ENCODE measurements at regions not wholly inside any gene's neighbourhood (a gene's known extent, or its start where the extent isn't known, plus 50 kb on each side); places are given as distances from the start of the nearest gene placed in this dataset.

DNA sequence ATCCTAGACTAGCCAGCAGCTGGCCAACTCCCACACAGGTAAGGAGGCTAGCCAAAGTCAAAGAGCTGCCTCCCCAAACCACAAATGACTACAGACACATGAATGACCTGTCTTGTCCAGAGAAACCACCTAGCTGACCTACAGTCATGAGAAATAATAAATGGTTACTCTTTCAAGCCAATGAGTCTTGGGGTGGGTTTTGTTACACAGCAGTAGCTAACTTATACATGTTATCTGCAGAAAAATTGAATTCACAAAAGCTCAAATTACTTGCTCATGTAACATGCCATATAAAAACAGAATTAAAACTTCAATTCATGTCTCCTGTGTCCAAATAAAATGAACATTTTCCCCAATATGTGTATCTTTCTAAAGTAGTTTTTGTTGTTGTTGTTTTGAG, 307.4 kb upstream of the NR2F2 start:
- no peak overlapping the region for H3K27ac Mint-ChIP-seq (ENCODE audit: unreplicated experiment)
- H3K27me3 Mint-ChIP-seq (ENCODE audit: unreplicated experiment): no peaks in the 10 kb centered on the region
- peaks cover 17% of the 10 kb centered on the region for H3K4me1 Mint-ChIP-seq (ENCODE audit: low read depth, unreplicated experiment)
- TF ChIP-seq, protein P1, sequence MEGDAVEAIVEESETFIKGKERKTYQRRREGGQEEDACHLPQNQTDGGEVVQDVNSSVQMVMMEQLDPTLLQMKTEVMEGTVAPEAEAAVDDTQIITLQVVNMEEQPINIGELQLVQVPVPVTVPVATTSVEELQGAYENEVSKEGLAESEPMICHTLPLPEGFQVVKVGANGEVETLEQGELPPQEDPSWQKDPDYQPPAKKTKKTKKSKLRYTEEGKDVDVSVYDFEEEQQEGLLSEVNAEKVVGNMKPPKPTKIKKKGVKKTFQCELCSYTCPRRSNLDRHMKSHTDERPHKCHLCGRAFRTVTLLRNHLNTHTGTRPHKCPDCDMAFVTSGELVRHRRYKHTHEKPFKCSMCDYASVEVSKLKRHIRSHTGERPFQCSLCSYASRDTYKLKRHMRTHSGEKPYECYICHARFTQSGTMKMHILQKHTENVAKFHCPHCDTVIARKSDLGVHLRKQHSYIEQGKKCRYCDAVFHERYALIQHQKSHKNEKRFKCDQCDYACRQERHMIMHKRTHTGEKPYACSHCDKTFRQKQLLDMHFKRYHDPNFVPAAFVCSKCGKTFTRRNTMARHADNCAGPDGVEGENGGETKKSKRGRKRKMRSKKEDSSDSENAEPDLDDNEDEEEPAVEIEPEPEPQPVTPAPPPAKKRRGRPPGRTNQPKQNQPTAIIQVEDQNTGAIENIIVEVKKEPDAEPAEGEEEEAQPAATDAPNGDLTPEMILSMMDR (IDR thresholded peaks at IDR 0.05; ENCODE audit: unreplicated experiment): no peak
- H3K4me3 Mint-ChIP-seq (ENCODE audit: low read depth, unreplicated experiment): no peak overlapping the region
- no peak for DNase-seq
- peaks cover 5% of the 10 kb centered on the region for H3K9me3 Mint-ChIP-seq (ENCODE audit: low read depth, unreplicated experiment)
- H3K36me3 Mint-ChIP-seq (ENCODE audit: insufficient read depth, unreplicated experiment): peaks cover 11% of the 10 kb centered on the region
- BruUV-seq (replicated peaks): no TSS peak
- CTCF ChIA-PET: no interaction called here
- intact Hi-C loops (cut with micrococcal nuclease; ENCODE audit: unreplicated experiment): no loop called here

DNA sequence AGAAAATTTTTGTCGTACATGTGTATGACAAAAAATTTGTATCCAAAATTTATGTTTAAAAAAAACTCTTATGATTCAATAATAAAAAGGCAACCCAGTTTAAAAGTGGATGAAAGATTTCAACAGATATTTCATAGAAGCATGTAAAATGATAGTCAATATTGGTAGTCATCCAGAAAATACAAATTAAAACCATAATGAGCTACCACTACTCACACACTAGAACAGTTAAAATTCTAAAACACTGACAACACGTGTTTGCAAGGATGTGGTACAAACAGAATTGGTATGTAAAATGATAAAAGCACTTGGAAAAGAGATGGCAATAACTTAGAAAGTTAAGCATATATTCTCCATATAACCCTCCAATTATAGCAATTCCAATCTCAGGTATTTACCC, 303.0 kb upstream of the NR2F2 start:
- Mint-ChIP-seq H3K27ac (ENCODE audit: unreplicated experiment) (no peak overlapping the region), H3K27me3 (ENCODE audit: unreplicated experiment) (no peaks in the 10 kb centered on the region), H3K36me3 (ENCODE audit: insufficient read depth, unreplicated experiment) (peaks cover 11% of the 10 kb centered on the region), H3K9me3 (ENCODE audit: low read depth, unreplicated experiment) (peaks cover 8% of the 10 kb centered on the region), H3K4me1 (ENCODE audit: low read depth, unreplicated experiment) (peaks cover 51% of the 10 kb centered on the region), H3K4me3 (ENCODE audit: low read depth, unreplicated experiment) (no peak overlapping the region)
- DNase-seq: no peak
- intact Hi-C loops (cut with micrococcal nuclease; ENCODE audit: unreplicated experiment): loop anchor here (5.0 kb wide), 1 partner anchor 235 kb away; no protein-coding TSS in a partner anchor
- no TSS peak for BruUV-seq (replicated peaks)
- TF ChIP-seq, protein P1 (IDR thresholded peaks at IDR 0.05; ENCODE audit: unreplicated experiment): no peak
- CTCF ChIA-PET: no interaction called here

DNA sequence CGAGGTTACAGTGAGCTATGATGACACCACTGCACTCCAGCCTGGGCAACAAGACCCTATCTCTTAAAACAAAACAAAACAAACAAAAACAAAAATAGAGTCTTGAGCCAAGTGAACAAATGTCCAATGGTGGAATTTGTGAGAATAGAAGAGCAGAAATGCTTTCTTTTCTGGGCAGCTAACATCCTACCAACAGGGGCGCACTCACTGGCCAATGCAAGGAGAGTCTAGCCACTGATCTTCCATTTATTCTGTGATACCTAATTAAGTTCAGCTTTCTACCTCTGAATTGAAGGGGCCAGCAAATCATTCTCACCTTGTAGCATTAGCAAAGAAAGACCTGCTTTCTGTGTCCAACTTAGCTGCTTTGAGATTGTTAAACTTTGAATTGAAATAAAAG, 301.9 kb upstream of the NR2F2 start:
- Mint-ChIP-seq H3K9me3 (ENCODE audit: low read depth, unreplicated experiment) (peaks cover 8% of the 10 kb centered on the region), H3K36me3 (ENCODE audit: insufficient read depth, unreplicated experiment) (peaks cover 11% of the 10 kb centered on the region), H3K27ac (ENCODE audit: unreplicated experiment) (no peak overlapping the region), H3K4me3 (ENCODE audit: low read depth, unreplicated experiment) (no peak overlapping the region), H3K27me3 (ENCODE audit: unreplicated experiment) (no peaks in the 10 kb centered on the region), H3K4me1 (ENCODE audit: low read depth, unreplicated experiment) (peaks cover 51% of the 10 kb centered on the region)
- intact Hi-C loops (cut with micrococcal nuclease; ENCODE audit: unreplicated experiment): loop anchor here (5.0 kb wide), 1 partner anchor 234 kb away; no protein-coding TSS in a partner anchor
- no TSS peak for BruUV-seq (replicated peaks)
- TF ChIP-seq, protein P1 (IDR thresholded peaks at IDR 0.05; ENCODE audit: unreplicated experiment): no peak
- CTCF ChIA-PET: interaction anchor here (0.7 kb wide), 2 partner anchors 73 to 134 kb away, joined by 3 to 5 read pairs; no protein-coding TSS in a partner anchor
- DNase-seq: no peak

DNA sequence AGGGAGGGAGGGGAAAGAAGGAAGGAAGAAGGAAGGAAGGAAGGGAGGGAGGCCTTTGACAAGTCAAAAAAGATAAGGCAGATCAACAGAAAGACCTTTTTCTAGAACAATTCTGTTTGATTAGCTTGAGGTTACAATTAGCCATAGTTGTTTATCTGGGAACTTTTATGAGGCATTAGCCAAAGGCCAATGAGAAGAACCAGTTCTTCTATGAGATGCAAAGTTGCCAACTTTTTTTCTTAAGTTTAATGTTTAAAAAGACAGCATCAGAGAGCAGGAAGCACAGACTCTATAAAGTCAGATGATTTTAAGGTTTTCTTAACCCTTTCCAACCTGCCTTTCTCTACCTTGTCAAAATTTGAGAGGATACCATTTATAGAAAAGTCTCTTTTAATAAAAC, 301.3 kb upstream of the NR2F2 start:
- DNase-seq: no peak
- Mint-ChIP-seq H3K4me1 (ENCODE audit: low read depth, unreplicated experiment) (peaks cover 51% of the 10 kb centered on the region), H3K27ac (ENCODE audit: unreplicated experiment) (no peak overlapping the region), H3K36me3 (ENCODE audit: insufficient read depth, unreplicated experiment) (peaks cover 7% of the 10 kb centered on the region), H3K9me3 (ENCODE audit: low read depth, unreplicated experiment) (peaks cover 5% of the 10 kb centered on the region), H3K4me3 (ENCODE audit: low read depth, unreplicated experiment) (no peak overlapping the region), H3K27me3 (ENCODE audit: unreplicated experiment) (no peaks in the 10 kb centered on the region)
- intact Hi-C loops (cut with micrococcal nuclease; ENCODE audit: unreplicated experiment): loop anchor here (5.0 kb wide), 1 partner anchor 233 kb away; no protein-coding TSS in a partner anchor
- no TSS peak for BruUV-seq (replicated peaks)
- TF ChIP-seq, protein P1 (IDR thresholded peaks at IDR 0.05; ENCODE audit: unreplicated experiment): no peak
- CTCF ChIA-PET: interaction anchor here (0.7 kb wide), 1 partner anchor 73 kb away, joined by 5 read pairs; no protein-coding TSS in a partner anchor

Measured in Calu3 (cell line).